ENCODE measurements at regions not wholly inside any gene's neighbourhood (a gene's known extent, or its start where the extent isn't known, plus 50 kb on each side); places are given as distances from the start of the nearest gene placed in this dataset.

DNA sequence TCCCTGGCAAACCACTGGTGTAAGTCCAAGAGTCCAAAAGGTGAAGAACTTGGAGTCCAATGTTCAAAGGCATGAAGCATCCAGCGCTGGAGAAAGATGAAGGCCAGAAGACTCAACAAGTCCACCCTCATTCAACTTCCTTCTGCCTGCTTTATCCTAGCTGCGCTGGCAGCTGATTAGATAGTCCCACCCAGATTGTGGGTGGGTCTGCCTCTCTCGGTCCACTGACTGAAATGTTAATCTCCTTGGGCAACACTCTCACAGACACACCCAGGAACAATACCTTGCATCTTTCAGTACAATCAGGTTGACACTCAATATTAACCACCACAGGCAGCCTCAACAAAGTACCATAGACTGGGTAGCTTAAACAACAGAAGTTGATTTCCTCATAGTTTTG, 245.9 kb upstream of the IGF1R start:
- intact Hi-C loops (cut with DNase I) = no loop called here
- DNase-seq = no peak

DNA sequence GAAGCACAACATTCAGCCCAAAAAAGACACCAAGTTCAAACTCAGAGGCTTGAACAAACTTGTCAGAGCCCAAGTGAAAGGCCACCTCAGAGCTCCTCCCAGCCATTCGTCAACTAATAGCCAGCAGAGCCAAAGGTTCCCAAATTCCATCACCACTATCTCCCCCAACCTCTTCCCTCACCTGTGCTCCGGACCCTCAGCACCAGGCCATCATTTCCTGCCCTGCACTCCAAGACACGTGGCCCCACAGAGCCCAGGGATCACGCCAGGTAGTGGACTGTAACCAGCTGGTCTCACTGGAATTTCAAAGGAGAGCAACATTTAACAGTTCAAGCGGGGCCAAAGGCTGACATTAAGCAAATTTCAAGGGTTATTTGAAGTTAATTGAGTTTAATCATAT, 245.2 kb upstream of the IGF1R start:
- no peak for DNase-seq
- intact Hi-C loops (cut with DNase I) = no loop called here

DNA sequence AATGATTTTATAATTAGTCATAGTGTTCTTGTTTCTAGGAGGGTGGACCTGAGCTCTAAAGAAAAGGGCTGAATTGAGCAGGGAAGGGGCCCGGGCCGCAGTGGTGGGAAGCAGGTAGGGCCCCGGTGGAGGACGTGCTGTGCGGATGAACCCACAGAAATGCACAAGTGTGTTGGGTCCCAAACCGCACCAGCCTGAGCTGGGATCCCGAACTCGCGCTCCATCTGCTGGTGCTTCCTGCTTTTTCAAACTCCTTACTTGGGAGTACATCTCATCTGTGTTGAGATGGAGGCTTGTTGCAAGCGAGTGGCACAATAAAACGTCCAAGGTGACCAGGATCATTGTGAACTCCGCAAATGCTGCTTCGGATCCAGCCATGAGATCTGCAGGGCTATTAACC, 244.8 kb upstream of the IGF1R start:
- intact Hi-C loops (cut with DNase I) = no loop called here

DNA sequence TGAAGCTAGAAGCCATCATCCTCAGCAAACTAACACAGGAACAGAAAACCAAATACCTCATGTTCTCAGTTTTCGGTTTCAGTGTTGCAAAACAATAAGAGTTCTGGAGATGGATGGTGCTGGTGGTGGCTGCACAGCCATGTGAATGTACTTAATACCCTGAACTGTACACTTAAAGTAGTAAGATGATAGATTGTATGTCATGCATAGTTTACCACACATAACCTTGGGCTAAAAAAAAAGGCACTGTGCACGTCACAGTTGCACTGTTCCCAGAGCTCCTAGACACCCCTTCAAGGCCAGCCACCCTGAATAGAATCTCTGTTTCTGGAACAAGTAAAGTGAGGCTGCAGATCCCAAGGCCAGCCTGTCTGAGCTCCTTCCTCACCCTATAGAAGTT, 243.3 kb upstream of the IGF1R start:
- intact Hi-C loops (cut with DNase I) = no loop called here
- no peak for DNase-seq

More for the DNA sequence above, 244.8 kb upstream of the IGF1R start:
- no peak for DNase-seq

DNA sequence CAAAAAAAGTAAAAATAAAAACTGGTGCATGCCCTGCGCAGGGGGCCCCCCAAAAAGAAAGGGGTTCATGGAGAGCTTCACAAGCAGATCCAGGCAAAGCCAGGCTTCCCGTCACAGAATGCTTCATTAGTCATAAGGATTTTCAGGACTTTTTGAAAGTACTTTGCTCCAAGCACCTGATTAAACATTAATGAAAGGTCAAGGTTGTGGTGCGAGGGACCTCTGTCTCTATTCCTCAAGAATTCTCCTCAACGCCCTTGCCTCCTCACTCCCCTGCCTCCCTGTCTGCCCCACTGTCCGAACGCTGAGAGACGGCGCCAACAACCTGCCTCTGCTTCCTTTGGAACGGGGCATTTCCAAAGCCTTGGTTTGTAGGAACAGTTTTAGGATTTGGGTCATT, 240.1 kb upstream of the IGF1R start:
- DNase-seq = no peak
- intact Hi-C loops (cut with DNase I) = no loop called here

DNA sequence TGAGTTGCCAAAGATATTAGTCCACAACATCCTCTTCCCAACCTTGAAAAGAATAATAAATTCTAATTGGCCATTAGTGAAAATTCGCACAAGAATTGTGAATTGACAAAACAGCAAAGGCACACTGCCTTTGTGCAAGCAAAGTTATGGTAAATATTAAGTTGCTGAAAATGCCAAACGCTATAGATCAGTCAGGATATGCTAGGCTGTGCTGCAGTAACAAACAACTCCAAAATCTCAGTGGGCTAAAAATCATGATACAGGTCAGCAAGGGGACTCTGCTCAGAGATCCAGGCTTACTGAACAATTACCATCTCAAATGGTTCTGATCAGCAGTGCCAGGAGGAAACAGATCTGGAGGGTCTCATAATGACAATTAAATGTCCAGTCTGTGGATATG, 238.0 kb upstream of the IGF1R start:
- no peak for DNase-seq
- intact Hi-C loops (cut with DNase I) = no loop called here

DNA sequence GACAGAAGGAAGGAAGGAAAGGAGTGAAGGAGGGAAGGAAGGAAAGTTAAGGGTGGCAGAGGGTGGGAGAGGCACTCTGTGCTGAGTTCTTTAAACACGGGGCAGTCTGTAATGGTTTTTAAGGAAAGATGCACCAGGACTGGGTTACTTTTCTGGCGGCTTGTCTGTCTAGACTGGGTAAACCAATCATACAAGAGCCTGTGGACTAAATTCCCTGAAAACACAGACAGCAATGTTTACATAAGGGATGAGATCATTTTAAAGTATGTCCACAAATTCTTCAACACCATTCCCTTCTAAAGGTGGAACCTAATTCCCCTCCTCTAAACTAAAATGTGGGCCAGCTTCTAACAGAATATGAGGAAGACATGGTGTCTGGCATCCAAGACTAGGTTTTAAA, 235.5 kb upstream of the IGF1R start:
- no peak for DNase-seq
- intact Hi-C loops (cut with DNase I) = no loop called here

DNA sequence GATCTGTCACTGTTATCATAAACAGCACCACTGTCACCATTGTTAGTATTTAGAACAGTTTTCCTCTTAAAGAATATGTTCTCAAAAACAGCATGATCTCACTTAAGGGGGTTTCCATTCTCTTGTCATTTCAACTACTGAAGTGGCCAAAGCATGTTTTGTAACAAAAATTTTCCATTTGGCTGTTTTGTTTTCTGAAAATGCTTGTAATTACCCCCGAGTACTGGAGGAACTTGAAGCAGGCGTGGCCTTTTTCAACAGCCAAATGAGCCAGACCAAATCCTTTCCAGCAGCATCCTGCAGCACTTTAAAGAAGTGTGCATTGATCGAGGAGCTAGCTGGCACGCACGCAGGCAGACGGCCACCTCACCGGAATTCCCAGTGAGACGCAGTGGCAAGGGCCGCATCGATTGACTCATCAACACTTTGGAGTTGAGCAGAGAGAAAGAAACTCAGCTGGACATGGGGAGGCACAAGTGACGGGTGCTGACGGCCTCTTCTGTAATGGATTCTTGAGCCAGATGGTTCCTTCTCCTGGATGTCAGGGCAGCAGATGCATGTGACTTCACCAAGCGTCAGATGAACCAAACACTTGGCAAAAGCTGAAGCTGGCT, 234.3 kb upstream of the IGF1R start:
- peak in 1 of 10 donors; percentile 63 for DNase-seq
- intact Hi-C loops (cut with DNase I) = no loop called here

DNA sequence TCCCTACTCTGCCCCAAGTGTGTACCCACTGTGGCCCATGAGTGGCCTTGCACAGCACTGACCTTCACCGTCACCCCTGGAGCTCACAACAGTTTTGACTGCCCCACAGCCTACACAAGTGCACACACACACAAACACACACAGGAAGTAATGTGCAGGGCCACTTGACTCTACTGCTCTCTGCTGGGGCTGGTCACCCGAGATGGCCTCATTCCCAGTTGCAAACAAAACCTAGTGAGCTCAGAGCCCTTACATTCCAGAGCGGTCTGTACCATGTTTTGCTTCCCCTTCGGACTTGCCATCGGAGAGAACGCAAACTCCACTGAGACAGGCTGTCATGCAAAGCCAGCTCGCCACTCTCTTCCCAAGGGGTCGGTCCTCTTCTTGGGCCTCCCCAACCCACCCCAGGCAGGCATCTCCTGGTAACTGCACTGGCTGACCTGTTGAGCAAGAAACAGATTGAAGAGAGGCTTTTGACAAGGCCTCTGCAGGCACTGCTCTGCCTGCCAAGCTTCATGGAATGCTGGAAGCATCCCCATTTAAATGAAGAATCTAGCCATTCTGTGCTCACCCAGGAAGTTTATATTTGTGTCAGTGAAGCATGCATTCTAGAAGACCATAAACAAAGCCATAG, 232.0 kb upstream of the IGF1R start:
- intact Hi-C loops (cut with DNase I) = no loop called here

DNA sequence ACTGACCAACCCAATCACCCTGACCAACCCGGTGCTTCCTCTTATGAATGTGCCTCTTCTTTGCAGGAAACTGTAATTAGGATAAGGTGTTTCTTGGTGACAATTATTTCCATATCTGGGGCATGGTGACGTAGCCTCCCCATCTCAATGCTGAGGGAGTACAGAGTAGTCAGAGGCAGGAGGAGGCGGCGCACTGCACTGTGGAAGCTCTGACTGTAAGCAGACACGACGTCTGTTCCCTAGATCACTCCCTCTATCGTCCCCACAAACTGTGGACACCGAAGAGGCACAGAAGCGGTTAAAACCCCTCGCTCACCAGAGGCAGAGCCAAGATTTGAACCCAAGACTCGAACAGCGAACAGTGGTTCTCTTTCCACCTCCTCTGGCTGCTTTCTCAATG, 231.0 kb upstream of the IGF1R start:
- intact Hi-C loops (cut with DNase I) = no loop called here
- DNase-seq = no peak

More for the DNA sequence above, 232.0 kb upstream of the IGF1R start:
- peak in 1 of 10 donors; percentile 70 for DNase-seq

DNA sequence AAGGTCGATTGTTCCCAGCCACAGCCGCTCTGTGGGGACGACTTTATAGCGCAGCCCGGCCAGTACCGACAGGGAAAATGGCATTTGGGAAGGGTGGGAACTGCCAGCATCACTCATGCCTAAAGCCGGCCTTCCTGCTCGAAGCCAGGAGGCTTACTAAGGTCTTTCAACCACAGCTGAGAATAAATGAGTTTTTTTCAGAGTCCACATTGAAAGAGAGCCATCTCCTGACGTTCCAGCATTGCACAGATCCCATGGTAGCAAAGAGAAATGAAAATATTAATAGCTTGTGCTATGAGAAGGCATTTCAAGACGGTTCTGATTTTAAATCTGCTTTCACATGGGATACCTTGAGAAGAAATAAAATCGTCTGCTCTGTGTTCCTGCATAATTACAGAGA, 230.2 kb upstream of the IGF1R start:
- DNase-seq = no peak
- intact Hi-C loops (cut with DNase I) = no loop called here

DNA sequence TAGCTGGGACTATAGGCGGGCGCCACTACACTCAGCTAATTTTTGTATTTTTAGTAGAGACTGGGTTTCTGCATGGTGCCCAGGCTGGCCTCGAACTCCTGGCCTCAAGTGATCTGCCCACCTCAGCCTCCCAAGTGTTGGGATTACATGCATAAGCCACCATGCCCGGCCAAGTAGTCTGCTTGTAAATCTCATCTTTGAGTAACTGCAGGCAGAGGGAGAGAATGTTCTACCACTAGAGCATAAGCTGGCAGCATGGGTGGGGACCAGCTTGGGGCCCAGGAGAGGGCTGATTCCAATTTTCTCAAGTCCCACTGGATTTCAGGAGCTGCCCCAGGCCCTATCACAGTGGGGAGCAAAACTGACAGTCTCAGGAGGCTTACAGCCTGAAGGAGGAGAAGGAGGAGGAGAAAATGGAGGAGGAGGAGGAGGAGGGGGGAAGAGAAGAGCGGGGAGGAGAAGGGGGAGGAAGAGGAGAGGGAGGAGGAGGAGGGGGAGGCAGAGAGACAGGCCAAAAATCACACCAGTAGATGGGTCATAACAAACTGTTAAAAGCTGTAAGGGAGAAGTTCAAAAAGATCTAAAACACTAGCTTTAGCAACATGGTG, 229.1 kb upstream of the IGF1R start:
- intact Hi-C loops (cut with DNase I) = no loop called here
- no peak for DNase-seq

DNA sequence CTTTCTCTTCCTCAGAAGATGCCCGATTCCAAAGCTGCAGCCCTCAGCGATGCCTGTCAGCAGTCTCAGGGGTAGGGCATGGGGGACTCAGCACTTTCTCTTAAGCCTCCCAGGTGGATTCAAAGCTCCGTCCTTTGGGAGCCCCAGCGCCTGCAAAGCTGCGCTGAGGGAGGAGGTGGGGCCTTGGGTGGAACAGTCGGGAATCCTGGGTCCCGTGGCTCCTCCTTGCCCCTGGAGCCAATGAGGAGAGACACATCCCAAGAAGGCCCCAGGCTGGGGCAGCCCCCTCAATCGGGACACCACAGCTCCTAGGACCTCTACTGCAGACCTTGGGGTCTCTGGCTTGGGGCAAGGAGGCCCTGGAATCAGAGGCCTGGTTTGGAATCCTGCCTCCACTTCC, 227.5 kb upstream of the IGF1R start:
- intact Hi-C loops (cut with DNase I) = loop anchor here (1.0 to 5.0 kb wide), 2 partner anchors 110 to 519 kb away; no protein-coding TSS in a partner anchor
- DNase-seq = peak in 2 of 10 donors; percentile 41 to 80

DNA sequence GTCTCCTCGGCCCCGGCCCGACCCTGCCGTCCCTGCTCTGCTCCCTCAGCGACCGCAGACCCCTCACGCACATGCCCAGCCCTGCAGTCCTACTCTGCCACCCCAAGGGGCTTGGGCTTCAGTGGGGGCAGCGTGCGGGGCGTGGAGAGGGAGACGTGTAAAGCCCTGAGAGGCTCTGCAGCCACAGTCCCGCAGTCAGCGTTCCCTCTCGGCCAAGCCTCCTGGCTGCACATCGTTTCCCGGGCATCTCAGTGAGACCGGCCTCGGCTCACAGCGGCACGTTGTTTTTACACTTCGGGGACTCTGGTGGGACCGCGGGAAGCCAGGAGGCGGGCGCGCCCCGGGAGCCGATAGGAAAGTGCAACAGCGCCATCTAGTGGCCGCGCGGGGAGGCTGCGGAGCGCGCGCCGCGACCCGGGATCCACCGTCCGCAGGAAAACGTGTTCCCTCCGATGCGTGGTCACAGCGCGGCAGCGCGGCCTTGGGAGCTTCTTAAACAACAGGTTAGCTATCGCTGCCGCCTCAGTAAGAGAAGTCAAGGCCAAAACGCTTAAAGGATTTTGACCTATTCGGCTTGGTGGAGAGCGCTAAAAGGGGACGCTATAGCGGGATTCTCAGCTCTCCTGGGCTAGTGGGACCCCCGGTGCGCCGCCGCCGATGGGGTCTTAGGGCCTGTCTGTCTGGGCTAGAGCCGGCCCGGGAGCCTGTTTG, 226.8 kb upstream of the IGF1R start:
- intact Hi-C loops (cut with DNase I) = loop anchor here (1.0 to 5.0 kb wide), 2 partner anchors 110 to 519 kb away; no protein-coding TSS in a partner anchor
- DNase-seq = peak; percentile 47 to 95 (median 78)

DNA sequence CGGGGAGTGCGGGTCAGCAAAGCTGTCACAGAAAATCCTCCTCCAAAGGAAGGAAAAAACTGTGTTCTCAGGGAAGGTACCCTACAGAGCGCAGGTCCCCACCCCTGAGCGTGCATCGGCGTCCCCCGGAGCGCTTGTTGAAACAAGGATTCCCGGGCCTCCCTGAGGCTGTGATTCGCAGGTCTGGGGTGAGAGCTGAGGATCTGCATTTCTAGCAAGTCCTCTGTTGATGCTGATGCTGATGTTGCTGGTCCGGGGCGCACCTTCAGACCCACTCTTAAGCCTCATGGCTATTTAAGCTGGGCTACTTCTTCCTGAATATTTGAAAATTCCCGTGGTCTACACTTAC, 226.2 kb upstream of the IGF1R start:
- no peak for DNase-seq
- intact Hi-C loops (cut with DNase I) = loop anchor here (5.0 kb wide), 1 partner anchor 520 kb away; no protein-coding TSS in a partner anchor

DNA sequence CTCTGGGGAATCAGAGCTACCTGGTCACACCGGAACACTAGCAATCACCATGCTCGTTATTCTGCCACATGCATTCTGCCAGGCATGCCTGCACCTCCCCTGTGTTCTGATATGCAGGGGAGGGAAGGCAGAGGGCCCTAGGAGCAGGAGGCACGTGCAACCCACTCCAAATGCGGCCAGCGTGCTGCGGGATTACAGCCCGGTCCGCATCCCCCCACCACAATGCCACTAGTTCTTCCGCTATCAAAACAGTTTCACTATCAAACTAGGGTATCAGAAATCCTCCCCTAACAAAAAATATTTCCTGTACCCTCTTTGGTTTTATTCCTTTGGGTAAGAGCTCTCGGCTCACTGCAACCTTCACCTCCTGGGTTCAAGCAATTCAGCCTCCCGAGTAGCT, 223.2 kb upstream of the IGF1R start:
- intact Hi-C loops (cut with DNase I) = no loop called here
- no peak for DNase-seq

DNA sequence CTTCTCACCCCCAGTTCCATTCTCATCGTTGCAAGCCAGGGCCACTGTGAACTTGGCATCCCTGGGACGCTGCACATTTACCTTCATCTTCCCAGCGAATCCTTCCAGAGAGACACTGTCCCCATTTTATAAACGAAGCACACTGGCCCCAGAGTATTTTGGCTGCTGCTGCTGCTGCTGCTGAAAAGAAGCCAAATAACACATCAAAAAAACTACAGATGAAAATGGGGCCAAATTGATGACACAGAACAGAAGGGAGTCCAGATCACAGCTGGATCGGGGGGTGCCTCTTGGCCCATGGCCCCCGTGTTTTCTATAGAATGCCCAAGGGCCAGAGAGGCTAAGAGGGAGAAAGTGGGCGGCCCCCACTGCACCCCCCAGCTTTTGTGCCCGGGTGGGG, 221.0 kb upstream of the IGF1R start:
- no peak for DNase-seq
- intact Hi-C loops (cut with DNase I) = no loop called here

DNA sequence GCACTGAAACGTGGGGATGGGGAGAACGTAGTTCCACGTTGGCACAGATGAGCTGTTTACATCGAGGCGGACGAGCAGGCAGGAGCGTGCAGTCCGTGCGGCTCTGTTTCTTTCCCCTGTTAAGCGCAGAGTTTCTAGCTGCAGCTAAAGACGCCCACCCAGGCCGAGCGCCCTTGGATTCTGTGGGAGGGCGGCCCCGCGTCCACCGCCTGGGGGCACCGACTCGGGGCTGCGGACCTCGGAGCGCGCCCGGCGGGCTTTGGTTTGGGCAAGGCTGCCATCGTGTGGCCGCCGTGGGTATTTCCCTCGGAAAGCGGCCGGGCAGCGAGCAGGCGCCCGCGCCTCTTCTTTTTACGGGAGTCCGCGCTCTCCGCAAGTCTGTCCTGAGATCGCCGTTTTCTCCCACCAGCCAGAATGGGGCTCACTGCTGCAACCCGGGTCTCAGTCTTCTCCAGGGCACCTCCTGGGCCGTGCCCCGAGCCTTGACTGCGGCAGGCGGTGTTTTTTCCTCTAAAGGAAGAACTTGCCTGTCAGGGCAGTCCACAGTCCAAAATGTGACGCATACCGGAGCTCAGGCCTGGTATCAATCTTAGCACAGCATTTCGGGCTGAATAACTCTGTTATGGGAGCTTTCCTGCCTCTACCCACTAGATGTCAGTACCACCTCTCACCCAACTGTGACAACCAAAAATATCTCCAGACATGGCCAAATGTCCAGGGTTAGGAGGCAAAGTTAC, 219.9 kb upstream of the IGF1R start:
- intact Hi-C loops (cut with DNase I) = no loop called here
- DNase-seq = peak; percentile 45 to 95 (median 72)

DNA sequence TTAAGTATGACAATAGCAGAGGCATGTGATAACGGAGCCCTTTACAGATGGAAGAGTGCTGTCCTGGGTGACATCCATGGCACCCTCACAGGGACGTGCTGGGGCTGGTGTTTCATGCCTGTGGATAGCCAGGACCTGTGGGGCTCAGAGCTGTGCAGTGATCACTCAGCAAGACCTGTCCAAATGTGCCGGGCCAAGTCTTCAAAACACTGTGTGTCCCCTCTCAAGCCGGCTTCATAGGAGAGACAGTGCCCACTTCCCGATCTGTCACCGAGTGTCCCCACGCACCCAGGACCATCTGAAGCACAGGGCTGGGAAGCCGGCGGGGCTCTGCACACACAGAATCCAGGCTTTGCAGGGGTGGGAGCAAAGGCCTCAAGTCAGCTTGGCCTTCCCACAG, 217.2 kb upstream of the IGF1R start:
- DNase-seq = no peak
- intact Hi-C loops (cut with DNase I) = no loop called here

DNA sequence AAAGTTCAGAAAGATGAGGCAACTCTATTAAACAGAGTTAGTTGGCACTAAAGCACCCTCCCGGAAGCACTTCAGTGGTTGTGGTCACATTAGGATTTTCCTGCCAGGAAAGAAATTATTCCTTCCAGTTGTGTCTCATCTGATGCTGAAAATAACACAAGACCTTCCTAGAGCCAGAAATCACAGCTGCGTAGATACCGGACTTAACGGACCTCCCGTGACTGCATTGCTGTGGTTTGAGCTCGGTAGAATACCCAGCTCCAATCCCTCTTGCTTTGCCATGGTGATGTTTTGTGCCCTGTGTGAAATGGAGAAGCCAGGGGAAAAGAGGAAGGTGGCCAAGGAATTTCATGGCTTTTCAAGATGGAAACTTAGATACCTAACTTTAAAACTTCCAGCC, 215.0 kb upstream of the IGF1R start:
- intact Hi-C loops (cut with DNase I) = no loop called here
- DNase-seq = no peak

DNA sequence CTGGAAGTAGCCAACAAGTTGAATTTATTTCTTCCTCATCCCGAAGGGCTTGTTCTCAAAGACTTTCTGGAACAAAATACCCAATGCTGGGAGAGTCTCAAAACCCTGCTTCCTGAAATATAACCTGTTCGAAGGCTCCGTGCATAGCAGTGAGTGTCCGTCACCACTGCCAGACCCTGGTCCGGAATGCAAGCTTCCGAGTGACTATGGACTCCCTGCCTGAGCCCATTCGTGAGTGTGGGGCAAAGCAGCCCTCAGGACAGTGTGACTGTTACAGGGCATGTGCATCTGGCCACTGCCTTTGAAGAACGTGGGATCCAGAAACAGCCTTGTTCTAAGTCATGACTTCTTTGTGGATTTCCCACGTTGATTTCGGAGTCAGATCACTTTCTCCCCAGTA, 214.5 kb upstream of the IGF1R start:
- no peak for DNase-seq
- intact Hi-C loops (cut with DNase I) = no loop called here
